NCI-H2107 (cell line): ENCODE measurements at regions not wholly inside any gene's neighbourhood (a gene's known extent, or its start where the extent isn't known, plus 50 kb on each side); places are given as distances from the start of the nearest gene placed in this dataset.

Source experiments
- DNase-seq: peaks from one replicate; lab custom pipeline; 2025; lab: John Stamatoyannopoulos, UW

DNA sequence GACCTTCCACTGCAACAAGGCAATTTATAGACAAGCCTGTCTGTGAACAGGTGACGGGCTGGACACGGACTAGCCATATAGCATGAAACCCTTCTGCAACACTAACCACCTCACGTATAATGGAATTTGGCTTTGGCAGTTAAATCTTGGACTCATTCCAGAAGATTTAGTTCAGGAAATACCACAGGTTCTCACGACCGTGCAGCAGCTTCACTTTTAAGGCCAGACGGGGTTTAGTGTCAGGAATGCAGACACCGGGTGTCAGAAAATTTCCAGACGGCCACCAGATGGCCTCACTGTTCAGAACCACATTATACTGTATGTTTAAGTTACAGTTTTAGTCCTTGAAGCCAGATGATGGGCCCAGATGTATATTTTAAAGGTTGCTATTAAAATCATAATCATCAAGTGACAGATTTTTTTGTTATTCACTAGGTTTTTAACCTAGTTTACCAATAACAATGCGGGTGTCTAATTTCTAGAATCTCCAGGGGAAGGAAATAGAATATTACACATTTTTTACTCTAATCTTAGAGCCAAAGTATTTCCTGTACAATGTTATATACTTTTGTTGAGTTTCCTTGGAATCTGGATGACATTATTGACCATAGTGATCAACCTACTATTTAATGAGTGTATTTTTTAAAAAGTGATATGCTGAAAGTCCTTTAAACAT lies 90.5 kb upstream of the TMPO start:
- peak; percentile 21 for DNase-seq

DNA sequence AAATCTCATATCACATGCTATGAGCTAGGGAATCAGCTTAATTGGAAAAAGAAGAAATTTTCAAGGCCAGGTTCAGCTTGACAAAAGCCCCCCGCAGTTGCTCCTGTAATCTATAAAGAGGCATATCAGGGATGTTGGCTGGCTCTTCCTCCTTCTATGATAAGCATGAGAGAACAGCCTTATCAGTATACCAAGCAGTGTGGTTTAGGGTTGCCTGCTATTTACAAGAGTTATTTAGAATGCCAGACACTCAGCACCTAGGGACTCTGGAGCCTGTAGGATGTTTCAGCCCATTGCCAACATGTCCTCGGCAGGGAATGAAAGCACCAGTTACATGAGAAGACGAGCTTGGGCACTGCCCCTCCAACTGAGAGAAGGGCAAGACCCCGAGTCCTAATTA lies 89.5 kb upstream of the TMPO start:
- no peak for DNase-seq

DNA sequence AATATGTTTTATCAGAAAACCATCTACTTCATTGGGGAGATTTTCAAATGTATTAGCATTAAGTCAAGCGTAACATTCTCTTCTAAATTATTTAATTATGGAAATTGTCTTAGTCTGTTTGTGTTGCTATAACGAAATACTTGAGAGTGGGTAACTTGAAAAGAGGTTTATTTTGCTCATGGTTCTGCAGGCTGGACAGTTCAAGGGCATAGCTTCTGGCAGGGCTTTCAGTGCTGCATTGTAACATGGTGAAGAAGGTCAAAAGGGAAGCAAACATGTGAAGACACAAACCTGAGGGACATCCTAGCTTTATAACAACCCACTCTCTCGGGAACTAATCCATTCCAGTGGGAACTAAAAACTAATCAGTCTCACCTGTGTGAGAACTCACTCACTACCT lies 84.3 kb upstream of the TMPO start:
- no peak for DNase-seq

DNA sequence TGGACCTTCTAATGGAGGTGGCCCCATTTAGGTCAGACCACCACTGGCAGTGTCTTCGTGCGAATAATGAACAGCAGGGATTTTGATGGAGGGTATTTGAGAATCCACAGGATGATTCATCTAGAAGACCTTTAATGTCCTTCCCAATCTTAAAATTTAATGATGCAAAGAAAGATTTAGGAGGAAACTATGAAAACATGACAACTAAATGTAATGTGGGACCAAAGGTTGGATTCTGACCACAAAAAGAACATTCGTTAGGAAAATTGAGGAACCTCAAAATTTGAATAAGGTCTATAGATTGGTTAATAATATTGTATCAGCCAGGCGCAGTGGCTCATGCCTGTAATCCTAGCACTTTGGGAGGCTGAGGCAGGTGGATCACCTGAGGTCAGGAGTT lies 78.2 kb upstream of the TMPO start:
- no peak for DNase-seq

DNA sequence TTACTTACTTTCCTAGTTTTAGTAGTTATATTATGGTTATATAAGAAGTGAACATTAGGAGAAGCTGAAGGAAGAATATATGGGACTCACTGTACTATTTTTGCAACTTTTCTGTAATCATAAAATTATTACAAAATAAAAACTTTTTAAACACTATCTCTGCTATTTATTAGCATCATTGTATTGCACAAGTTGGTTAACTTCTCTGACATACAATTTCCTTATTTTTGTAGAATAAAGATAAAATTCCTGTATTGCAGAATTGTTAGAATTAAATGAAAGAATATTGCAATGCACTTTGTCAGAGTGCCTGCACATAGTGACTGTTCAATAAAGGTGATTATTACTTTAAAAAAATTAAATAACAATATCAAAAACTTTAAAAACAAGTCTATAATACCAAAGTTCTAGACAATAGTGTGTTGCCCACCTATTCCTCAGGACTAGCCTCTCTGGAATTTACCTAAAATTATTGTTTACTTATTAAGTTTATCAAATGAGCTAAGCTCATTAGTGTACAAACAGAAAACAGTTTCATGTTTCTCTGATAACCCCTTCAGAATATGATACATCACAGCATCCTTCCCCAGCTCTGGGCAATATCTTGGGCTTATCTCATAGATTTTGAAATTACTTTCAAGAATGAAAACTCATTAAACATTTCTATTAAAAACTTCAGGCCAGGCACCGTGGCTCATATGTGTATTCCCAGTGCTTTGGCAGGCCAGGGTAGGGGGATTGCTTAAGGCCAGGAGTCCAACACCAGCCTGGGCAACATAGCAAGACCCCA lies 77.4 kb upstream of the TMPO start:
- DNase-seq, result no peak

DNA sequence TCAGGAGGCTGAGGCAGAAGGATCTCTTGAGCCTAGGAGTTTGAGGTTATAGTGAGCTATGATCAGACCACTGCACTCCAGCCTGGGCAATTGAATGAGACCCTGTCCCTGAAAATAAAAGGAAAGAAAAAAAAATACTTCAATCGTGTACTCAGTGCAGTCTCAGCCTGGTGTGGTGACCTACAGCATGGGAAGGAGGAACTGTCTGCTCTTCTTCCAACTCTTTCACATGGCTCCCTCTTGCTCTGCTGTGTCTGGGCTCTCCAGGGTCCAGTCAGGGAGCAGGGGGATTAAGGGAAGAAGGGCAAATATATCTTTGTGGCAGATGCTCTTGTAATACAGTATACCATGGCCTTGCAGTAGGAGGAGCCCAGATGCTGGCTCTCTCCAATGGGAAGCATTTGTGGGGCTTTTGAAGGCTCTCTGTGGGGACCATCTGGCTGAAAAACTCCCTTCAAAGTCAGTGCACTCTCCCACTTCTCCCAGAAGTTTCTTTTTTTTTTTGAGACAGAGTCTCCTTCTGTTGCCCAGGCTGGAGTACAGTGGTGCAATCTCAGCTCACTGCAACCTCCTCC lies 76.6 kb upstream of the TMPO start:
- DNase-seq, result no peak

DNA sequence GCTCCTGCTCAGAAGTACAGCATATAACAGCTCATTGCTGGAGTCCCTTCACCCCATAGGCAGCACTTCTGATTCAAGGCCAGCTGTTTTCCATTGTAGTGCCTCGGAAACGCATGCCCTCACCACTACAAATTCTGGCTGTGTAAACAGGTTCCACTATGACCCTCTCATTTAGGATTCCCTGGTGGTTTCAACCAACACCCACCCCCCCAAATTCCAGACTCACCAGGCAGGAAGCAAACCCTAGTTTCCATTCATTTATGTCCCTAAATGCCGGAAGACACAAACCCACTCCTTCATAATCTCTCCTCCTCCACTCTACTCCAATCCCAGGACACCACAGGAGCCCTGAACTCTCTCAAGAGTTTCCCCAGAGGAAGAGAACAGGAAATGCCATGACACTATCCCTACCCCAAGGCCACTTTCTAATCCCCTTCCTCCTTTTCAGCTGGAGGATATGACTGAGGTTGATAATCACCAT lies 75.9 kb upstream of the TMPO start:
- DNase-seq, result no peak

DNA sequence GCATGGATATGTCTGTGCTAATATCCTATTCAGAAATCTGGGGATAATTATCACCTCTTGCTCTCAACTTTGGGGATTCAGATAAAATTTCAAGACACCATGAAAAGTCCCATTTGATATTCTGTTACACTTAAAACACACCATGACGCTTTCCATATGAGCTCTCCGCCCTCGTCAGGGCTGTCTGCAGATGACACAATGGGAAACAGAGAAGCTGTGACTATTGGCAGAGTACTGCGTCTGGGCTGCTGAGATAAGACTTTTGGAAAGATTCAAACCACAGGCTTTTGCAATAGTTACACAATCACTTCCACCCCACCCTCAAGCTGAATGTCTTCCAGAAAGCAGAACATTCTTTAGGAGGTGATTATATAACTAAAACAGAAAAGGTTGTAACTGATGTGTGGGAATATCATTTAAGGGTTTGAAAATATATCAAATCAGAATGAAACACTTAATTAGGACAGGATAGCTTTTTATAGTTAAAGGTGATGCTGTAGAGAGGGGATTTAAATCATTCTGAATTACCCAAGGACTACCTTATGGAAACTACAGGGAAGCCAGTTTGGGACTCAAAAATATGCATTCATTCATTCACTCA lies 75.3 kb upstream of the TMPO start:
- DNase-seq, result no peak

DNA sequence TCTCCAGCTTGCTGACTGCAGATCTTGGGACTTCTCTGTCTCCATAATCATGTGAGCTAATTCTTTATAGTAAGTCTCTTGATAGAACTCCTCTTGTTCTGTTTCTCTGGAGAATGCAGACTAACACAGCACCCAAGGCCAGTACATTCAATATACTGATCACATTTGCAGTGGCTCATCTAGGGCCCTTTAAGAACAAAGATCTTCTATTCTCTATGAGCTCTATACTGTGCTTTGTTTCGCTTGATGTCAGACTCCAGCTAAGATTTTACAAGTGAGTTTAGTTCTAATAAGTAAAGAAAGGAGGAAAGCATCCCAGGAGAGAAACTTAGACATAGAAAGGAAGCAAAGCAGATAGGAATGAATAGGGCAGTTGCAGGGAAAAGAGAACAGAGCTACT lies 69.3 kb upstream of the TMPO start:
- no peak for DNase-seq

DNA sequence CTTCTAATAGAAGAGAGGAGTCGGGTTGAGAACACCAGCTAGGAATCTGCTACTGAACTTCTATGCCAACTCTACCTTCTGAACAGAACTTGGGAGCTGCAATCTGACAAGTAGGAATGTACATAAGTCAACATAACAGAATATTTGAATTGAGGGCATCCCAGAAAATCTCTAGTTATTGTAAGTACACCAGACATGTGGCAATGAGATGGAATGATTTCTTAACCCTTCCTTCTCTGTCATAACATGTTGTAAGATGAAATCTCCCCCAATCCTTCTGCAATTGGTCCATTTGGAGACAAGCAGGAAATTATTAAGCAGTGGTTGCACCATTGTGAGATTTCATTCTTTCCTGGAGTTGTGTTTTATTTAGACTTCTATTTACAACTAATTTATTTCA lies 68.7 kb upstream of the TMPO start:
- DNase-seq, result no peak

DNA sequence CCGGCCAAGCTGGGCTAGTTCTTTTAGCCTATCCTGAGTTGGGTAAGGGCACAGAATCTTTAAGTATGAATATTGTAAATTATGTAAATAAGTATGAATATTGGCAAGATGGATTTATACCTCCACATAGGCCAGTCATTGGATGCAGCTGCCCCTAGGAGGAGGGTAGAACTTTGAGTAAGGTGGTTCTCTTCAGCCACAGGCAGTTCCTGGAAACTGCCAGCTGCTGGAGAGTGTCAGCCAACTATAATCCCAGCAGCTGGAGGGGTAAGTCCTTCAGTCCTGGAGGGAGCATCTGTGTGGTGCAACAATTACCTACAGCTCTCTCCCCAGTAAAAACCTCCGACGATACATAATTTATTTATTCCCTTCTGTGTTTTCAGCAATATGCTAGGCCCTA lies 65.8 kb upstream of the TMPO start:
- DNase-seq, result no peak

DNA sequence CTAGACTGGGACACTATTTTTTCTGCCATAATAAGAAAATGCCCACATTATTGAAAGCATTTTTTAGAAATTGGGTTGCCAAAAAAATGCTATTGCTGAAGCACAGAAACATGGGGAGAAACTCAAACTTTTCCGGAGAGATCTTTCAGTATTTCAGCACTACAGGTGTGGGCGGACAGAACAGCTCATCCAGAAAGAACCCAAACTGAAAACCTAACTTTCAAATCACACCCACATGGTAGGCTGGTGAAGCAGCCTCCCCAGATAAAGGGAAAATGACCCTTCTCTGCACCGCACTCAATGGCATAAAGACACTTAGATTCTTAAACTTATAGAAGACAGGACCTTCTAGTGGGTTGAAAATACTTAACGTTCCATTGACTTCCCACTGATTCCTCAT lies 62.3 kb upstream of the TMPO start:
- no peak for DNase-seq

DNA sequence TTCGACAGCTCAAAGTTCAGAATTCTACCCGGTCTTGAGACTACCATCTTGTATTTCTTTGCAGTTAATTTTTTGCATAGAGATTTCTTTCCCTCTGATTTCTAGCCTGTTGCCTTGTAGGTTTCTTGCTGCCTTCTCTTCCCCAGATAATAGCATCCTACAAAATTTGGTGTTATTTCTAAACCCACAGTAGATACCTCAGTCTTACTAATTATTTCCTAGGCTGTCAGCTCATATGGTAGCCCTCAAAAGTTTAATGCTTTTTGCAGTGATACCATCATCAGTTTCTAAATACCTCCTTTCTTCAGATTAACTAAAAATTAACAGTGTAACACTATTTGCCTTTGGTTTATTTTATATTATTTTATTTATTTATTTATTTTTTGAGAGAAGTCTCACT lies 61.9 kb upstream of the TMPO start:
- no peak for DNase-seq

DNA sequence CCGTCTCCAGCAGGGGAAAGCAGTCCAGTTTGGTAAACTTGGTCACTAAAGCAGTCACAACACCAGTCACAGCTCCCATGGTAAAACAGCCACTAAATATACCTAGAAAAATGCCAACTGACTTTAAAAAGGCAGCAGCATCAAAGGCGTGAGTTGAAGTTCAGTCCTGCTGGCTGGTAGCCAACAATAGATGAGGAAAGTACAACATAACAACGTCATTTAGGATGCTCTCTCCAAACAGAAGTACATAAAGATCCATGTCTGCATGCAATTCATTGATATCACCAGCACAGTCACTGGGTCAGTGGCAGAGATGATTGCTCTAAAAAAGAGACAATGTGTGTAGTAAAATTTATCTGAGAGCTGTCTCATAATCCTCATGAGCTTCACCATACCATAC lies 59.3 kb upstream of the TMPO start:
- no peak for DNase-seq

DNA sequence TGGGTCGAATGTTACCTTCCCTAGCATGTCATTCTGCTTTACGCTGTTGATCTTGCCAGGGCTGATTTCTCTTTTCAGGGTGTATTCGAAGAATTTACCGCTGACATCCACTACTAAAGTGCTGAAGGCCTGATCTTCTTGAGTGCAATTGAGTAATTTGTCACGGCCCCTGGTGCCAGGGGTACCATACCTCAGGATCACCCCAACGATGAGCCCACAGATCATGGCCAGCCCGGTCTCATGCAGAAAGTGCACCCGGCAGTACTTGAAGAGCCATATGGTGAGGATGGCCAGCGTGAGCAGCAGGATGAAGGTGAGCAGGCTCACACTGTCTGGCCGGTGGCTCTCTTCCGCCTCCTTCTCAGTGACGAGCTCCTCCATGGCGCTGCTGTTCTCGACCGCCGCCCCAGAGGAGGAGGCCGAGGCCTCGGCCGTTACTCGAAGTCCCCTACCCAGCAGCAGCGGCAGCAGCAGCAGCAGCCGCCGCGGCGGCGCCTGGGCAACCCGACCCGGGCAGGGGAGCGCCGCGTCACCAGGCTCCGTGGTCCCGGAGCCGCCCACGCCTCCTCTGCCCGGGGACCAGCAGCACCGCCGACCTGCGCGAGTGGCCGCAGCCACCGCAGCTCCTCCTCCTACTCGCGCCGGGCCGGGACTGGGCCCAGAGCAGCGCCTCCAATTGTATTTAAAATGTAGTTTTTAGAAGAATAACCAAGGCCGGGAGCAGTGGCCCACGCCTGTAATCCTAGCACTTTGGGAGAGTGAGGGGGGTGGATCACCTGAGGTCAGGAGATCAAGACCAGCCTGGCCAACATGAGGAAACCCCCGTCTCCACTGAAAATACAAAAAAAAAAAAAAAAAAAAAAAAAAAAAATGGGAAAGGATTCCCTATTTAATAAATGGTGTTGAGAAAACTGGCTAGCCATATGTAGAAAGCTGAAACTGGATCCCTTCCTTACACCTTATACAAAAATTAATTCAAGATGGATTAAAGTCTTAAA lies 58.5 kb upstream of the TMPO start:
- no peak for DNase-seq

DNA sequence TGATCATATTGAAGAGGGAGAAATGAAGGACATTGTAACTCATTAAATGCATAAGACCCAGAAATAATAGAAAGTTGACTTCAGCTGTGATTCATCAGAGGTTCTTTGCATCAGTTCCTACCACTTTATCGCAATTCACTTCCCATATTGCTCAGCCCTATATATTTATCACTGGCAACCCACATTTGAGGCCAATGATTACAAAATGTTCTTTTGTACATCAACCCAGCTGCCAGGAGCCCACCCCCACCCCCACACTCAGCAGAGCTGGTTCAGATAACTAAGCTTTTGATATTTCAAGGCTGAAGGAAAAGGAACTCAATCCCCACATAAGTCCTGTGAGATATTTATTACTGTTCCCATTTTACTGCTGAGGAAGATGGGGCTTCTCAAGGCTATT lies 51.2 kb upstream of the TMPO start:
- DNase-seq, result no peak

DNA sequence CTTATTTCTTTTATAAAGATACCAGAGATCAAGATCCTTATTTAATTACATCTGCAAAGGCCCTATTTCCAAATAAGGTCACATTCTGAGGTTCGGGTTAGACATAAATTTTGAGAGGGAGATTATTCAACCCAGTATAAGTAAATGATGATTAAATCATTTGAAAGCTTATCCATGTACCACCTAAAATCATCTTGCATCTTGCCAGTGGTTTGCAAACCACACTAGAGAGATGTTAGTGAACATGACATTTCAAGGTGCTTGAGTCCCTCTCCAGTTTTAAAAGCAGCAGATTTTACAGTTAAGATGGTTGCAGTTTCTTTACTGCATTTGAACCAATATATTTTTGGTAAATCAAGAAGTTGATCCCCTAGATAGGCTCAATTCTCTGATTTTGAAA lies 49.9 kb upstream of the TMPO start:
- no peak for DNase-seq
